ENCODE measurements at regions not wholly inside any gene's neighbourhood (a gene's known extent, or its start where the extent isn't known, plus 50 kb on each side); places are given as distances from the start of the nearest gene placed in this dataset.

- TF ChIP-seq ZNF114 (CRISPR knock-in tag; IDR thresholded peaks at IDR 0.05) (no peak), EZH2 (IDR thresholded peaks at IDR 0.05; ENCODE audit: low read depth, unreplicated experiment) (no peak), STAT1 (IDR thresholded peaks at IDR 0.05; ENCODE audit: unreplicated experiment) (no peak), JUNB (IDR thresholded peaks at IDR 0.05; ENCODE audit: unreplicated experiment) (no peak), ZNF331 (CRISPR knock-in tag; IDR thresholded peaks at IDR 0.05; ENCODE audit: low read depth) (no peak), CREB1 (CRISPR knock-in tag; IDR thresholded peaks at IDR 0.05; ENCODE audit: low read depth) (no peak), EZH2phosphoT487 (IDR thresholded peaks at IDR 0.05; ENCODE audit: unreplicated experiment) (no peak), POLR2AphosphoS5 (IDR thresholded peaks at IDR 0.05; ENCODE audit: low read depth) (no peak)
- TF ChIP-seq, protein P1, sequence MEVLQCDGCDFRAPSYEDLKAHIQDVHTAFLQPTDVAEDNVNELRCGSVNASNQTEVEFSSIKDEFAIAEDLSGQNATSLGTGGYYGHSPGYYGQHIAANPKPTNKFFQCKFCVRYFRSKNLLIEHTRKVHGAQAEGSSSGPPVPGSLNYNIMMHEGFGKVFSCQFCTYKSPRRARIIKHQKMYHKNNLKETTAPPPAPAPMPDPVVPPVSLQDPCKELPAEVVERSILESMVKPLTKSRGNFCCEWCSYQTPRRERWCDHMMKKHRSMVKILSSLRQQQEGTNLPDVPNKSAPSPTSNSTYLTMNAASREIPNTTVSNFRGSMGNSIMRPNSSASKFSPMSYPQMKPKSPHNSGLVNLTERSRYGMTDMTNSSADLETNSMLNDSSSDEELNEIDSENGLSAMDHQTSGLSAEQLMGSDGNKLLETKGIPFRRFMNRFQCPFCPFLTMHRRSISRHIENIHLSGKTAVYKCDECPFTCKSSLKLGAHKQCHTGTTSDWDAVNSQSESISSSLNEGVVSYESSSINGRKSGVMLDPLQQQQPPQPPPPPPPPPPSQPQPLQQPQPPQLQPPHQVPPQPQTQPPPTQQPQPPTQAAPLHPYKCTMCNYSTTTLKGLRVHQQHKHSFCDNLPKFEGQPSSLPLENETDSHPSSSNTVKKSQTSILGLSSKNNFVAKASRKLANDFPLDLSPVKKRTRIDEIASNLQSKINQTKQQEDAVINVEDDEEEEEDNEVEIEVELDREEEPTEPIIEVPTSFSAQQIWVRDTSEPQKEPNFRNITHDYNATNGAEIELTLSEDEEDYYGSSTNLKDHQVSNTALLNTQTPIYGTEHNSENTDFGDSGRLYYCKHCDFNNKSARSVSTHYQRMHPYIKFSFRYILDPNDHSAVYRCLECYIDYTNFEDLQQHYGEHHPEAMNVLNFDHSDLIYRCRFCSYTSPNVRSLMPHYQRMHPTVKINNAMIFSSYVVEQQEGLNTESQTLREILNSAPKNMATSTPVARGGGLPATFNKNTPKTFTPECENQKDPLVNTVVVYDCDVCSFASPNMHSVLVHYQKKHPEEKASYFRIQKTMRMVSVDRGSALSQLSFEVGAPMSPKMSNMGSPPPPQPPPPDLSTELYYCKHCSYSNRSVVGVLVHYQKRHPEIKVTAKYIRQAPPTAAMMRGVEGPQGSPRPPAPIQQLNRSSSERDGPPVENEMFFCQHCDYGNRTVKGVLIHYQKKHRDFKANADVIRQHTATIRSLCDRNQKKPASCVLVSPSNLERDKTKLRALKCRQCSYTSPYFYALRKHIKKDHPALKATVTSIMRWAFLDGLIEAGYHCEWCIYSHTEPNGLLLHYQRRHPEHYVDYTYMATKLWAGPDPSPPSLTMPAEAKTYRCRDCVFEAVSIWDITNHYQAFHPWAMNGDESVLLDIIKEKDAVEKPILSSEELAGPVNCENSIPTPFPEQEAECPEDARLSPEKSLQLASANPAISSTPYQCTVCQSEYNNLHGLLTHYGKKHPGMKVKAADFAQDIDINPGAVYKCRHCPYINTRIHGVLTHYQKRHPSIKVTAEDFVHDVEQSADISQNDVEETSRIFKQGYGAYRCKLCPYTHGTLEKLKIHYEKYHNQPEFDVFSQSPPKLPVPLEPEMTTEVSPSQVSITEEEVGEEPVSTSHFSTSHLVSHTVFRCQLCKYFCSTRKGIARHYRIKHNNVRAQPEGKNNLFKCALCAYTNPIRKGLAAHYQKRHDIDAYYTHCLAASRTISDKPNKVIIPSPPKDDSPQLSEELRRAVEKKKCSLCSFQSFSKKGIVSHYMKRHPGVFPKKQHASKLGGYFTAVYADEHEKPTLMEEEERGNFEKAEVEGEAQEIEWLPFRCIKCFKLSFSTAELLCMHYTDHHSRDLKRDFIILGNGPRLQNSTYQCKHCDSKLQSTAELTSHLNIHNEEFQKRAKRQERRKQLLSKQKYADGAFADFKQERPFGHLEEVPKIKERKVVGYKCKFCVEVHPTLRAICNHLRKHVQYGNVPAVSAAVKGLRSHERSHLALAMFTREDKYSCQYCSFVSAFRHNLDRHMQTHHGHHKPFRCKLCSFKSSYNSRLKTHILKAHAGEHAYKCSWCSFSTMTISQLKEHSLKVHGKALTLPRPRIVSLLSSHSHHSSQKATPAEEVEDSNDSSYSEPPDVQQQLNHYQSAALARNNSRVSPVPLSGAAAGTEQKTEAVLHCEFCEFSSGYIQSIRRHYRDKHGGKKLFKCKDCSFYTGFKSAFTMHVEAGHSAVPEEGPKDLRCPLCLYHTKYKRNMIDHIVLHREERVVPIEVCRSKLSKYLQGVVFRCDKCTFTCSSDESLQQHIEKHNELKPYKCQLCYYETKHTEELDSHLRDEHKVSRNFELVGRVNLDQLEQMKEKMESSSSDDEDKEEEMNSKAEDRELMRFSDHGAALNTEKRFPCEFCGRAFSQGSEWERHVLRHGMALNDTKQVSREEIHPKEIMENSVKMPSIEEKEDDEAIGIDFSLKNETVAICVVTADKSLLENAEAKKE (CRISPR knock-in tag; IDR thresholded peaks at IDR 0.05): no peak
Observed at GRCh38 chr11:45528435-45528834, 137.0 kb downstream of the CHST1 start (continued).

- no peaks in the 10 kb centered on the region for H3K27me3 ChIP-seq (ENCODE audit: insufficient read depth)
- H2AFZ ChIP-seq: no peak overlapping the region
- H3F3A ChIP-seq (replicated peaks; ENCODE audit: low read depth): no peaks in the 10 kb centered on the region
- H3K4me3 ChIP-seq: no peak overlapping the region
- ATAC-seq (no peak), DNase-seq (ENCODE audit: low spot score) (no peak)
- H4K20me1 ChIP-seq (replicated peaks; ENCODE audit: insufficient read depth): no peaks in the 10 kb centered on the region
- no peaks in the 10 kb centered on the region for H3K36me3 ChIP-seq (ENCODE audit: insufficient read depth)
- Mint-ChIP-seq H3K4me1 (no peaks in the 10 kb centered on the region), H3K36me3 (ENCODE audit: low read depth) (no peaks in the 10 kb centered on the region), H3K4me3 (no peak overlapping the region), H3K27ac (no peak overlapping the region), H3K27me3 (ENCODE audit: insufficient read depth, low read depth, poor library complexity) (peaks cover 7% of the 10 kb centered on the region), H3K9me3 (no peaks in the 10 kb centered on the region; the same call in 2 of the 3 replicates)
- no peak overlapping the region for H3K4me2 ChIP-seq
- no peaks in the 10 kb centered on the region for H3K4me1 ChIP-seq (ENCODE audit: insufficient read depth)
- no peaks in the 10 kb centered on the region for H3K79me2 ChIP-seq (replicated peaks; ENCODE audit: insufficient read depth)
- H3K9me2 ChIP-seq (ENCODE audit: insufficient read depth): no peaks in the 10 kb centered on the region
- no peak overlapping the region for H3K27ac ChIP-seq (ENCODE audit: low read depth)
- TF ChIP-seq ETS1 (IDR thresholded peaks at IDR 0.05) (no peak), EZH2phosphoT487 (IDR thresholded peaks at IDR 0.05; ENCODE audit: unreplicated experiment) (no peak), CTCF (conservative IDR thresholded peaks at IDR 0.05; ENCODE audit: low read depth in 2 of 2) (no peak), CREB1 (CRISPR knock-in tag; IDR thresholded peaks at IDR 0.05; ENCODE audit: low read depth) (no peak)
Observed at GRCh38 chr11:45527898-45528297, 137.5 kb downstream of the CHST1 start.

Data from GM23338 (cell line).